Astrocyte of the spinal cord (primary cell): ENCODE measurements at regions not wholly inside any gene's neighbourhood (a gene's known extent, or its start where the extent isn't known, plus 50 kb on each side); places are given as distances from the start of the nearest gene placed in this dataset.

Experiments
- DNase-seq: peaks from one replicate; pipeline ENCODE4 v3.0.0; 2011; ENCODE audit warnings: low read depth, low spot score
- H3K4me3 ChIP-seq: 2 replicates; pipeline ENCODE4 v1.5.1; 2011; ENCODE audit warnings: low read depth, mild to moderate bottlenecking, low read length, moderate library complexity
- CTCF ChIP-seq: IDR thresholded peaks from 2 replicates; pipeline ENCODE4 v1.5.1; 2012; ENCODE audit warnings: low read depth, mild to moderate bottlenecking, low read length, inconsistent platforms
- in situ Hi-C: cut with HindIII; loops from 2 replicates; pipeline ENCODE4 v1.10.0; 2017; ENCODE audit warnings: low sequenced_read_pairs

- no peak for TF ChIP-seq CTCF
- DNase-seq = no peak
- H3K4me3 ChIP-seq = no peak overlapping the region
- in situ Hi-C loops = no loop called here
These were observed 367.9 kb downstream of the MN1 start for GRCh38 chr22:27433585-27434190.

GRCh38 chr22:27434898-27435297 is 366.7 kb downstream of the MN1 start:
- no peak for DNase-seq
- in situ Hi-C loops = no loop called here
- no peak for TF ChIP-seq CTCF
- H3K4me3 ChIP-seq = no peak overlapping the region

GRCh38 chr22:27435844-27436576 is 365.5 kb downstream of the MN1 start:
- no peak overlapping the region for H3K4me3 ChIP-seq

GRCh38 chr22:27436591-27436990 is 365.0 kb downstream of the MN1 start:
- TF ChIP-seq CTCF = no peak
- H3K4me3 ChIP-seq = no peak overlapping the region
- in situ Hi-C loops = no loop called here
- no peak for DNase-seq

More at GRCh38 chr22:27435844-27436576, 365.5 kb downstream of the MN1 start:
- in situ Hi-C loops = no loop called here
- peak; percentile 32 for DNase-seq
- TF ChIP-seq CTCF = no peak

GRCh38 chr22:27437570-27437969 is 364.0 kb downstream of the MN1 start:
- in situ Hi-C loops = no loop called here
- TF ChIP-seq CTCF = no peak
- DNase-seq = no peak
- H3K4me3 ChIP-seq = no peak overlapping the region

- in situ Hi-C loops = no loop called here
- TF ChIP-seq CTCF = no peak
- no peak overlapping the region for H3K4me3 ChIP-seq
- peak; percentile 49 for DNase-seq
These were observed 363.1 kb downstream of the MN1 start for GRCh38 chr22:27438271-27438980.
